ENCODE measurements at regions not wholly inside any gene's neighbourhood (a gene's known extent, or its start where the extent isn't known, plus 50 kb on each side); places are given as distances from the start of the nearest gene placed in this dataset.

DNA sequence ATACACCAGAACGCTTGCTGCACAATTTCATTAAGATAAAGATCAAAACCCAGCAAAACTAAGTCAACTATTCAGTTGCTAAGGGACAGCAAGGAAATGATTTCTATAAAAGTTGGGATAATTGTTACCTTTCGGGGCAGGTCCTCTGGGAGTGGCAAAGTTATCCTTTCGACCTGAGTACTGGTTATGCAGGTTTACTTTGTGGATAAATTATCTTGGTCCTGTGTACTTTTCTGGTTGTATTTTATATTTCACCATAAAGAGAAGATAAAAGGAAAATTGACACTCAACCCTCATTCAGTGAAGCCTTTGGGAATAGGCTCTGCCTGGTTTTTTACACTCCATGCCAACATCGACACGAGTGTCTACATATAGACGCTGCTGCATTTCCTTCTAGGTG lies 146.5 kb downstream of the SYK start:
- Histone ChIP-seq H3K4me1 (ENCODE audit: insufficient read depth, low read length) (no peaks in the 10 kb centered on the region), H3K9me3 (ENCODE audit: low read length) (no peaks in the 10 kb centered on the region), H3K4me3 (ENCODE audit: low read length) (no peak overlapping the region), H3K27me3 (ENCODE audit: insufficient read depth, low read length) (no peaks in the 10 kb centered on the region), H3K36me3 (ENCODE audit: insufficient read depth, low read length) (no peaks in the 10 kb centered on the region), H2AFZ (ENCODE audit: low read depth, low read length) (no peak overlapping the region)

DNA sequence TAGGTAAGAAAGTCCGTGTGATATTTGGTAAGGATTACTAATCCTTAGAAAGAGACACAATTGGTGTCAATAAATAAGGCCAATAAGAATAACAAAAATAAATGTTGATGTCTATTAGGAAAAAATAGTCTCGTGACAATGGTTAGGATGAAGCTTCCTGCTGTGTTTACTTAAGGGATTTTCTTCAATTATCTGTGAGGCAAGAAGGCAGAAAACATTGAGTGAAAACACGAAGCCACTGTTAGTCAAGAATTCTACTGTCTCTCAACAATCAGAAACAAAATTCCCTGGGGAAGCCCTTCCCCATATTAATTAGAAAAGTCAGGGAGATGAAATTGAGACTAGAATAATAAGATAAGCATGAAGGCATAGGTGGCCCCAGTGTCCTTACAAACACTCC lies 149.0 kb downstream of the SYK start:
- no peak overlapping the region for H3K4me3 ChIP-seq (ENCODE audit: low read length)
- no peaks in the 10 kb centered on the region for H3K27me3 ChIP-seq (ENCODE audit: insufficient read depth, low read length)
- no peaks in the 10 kb centered on the region for H3K9me3 ChIP-seq (ENCODE audit: low read length)
- no peaks in the 10 kb centered on the region for H3K4me1 ChIP-seq (ENCODE audit: insufficient read depth, low read length)
- H3K36me3 ChIP-seq (ENCODE audit: insufficient read depth, low read length), result no peaks in the 10 kb centered on the region
- H2AFZ ChIP-seq (ENCODE audit: low read depth, low read length), result no peak overlapping the region

DNA sequence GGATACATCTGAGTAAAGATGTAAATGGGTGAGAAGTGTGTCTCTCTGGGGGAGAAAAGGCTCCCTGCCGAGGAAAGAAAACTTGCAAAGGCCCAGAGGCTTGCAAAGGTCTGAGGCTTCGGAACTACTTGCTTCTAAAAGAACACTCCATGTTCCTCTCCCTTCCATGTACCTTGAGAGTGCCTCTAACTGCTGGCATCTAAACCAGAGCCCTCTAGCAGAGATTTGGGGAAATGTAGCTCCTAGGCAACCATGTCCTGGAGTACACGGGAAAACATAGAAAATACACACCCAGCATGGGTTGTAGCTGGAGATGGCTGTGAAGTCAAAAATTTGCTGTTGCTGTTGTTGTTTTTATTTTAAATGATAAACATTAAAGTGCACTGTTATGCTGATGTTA lies 151.6 kb downstream of the SYK start:
- Histone ChIP-seq H3K4me1 (ENCODE audit: insufficient read depth, low read length) (no peaks in the 10 kb centered on the region), H3K9me3 (ENCODE audit: low read length) (no peaks in the 10 kb centered on the region), H2AFZ (ENCODE audit: low read depth, low read length) (no peak overlapping the region), H3K4me3 (ENCODE audit: low read length) (no peak overlapping the region), H3K36me3 (ENCODE audit: insufficient read depth, low read length) (no peaks in the 10 kb centered on the region), H3K27me3 (ENCODE audit: insufficient read depth, low read length) (no peaks in the 10 kb centered on the region)

DNA sequence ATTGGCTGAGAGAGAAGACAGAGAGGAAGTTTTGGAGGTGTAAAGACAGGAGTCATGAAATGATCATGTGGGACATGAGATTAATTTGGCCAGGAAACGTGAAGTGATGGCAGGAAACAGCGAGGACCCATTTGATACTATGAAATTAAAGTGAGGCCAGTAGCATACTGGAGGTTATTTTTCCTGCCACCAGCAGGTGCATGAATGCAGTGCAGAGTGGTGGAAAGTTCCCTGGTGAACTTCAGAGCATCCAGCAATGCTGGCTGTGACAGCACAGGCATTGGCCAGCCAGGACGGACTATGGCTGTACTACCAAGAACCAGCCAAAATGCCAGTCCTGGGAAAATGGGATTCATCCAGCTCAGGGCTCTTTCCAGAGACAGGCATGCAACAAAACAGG lies 152.2 kb downstream of the SYK start:
- no peaks in the 10 kb centered on the region for H3K27me3 ChIP-seq (ENCODE audit: insufficient read depth, low read length)
- no peaks in the 10 kb centered on the region for H3K36me3 ChIP-seq (ENCODE audit: insufficient read depth, low read length)
- no peaks in the 10 kb centered on the region for H3K9me3 ChIP-seq (ENCODE audit: low read length)
- no peak overlapping the region for H3K4me3 ChIP-seq (ENCODE audit: low read length)
- no peaks in the 10 kb centered on the region for H3K4me1 ChIP-seq (ENCODE audit: insufficient read depth, low read length)
- no peak overlapping the region for H2AFZ ChIP-seq (ENCODE audit: low read depth, low read length)

DNA sequence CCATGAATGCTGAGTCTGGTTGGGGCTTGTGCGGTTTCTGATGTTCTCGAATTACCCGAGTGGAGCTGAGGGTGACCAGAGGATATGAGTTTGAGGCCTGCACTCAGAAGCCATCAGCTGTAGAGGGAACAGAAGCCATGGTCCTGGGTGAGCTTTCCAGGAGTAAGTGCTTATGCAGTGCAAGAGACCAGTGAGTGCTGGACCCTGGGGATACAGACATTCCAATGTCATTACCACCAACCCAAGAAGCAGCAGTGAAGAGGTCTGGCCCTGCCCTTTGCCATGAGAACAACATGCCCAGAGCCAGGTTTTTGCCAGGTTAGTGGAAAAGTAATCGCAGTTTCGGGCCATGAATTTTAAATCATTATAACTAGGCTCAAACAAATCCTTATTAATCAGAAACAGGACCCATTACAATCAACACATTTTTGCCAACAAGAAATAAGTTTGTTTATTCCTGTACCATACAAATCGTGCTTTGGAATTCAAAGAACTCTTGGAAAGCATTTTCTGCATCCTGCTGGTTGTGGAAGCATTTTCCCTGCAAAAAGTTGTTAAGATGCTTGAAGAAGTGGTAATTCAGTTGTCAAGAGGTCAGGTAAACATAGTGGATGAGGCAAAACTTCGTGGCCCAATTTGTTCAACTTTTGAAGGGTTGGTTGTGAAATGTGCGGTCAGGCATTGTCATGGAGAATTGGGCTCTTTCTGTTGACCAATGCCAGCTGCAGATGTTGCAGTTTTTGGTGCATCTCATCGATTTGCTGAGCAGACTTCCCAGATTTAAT lies 154.6 kb downstream of the SYK start:
- no peaks in the 10 kb centered on the region for H3K9me3 ChIP-seq (ENCODE audit: low read length)
- no peaks in the 10 kb centered on the region for H3K4me1 ChIP-seq (ENCODE audit: insufficient read depth, low read length)
- H3K4me3 ChIP-seq (ENCODE audit: low read length), result no peak overlapping the region
- H3K27me3 ChIP-seq (ENCODE audit: insufficient read depth, low read length), result no peaks in the 10 kb centered on the region
- H3K36me3 ChIP-seq (ENCODE audit: insufficient read depth, low read length), result no peaks in the 10 kb centered on the region
- no peak overlapping the region for H2AFZ ChIP-seq (ENCODE audit: low read depth, low read length)

DNA sequence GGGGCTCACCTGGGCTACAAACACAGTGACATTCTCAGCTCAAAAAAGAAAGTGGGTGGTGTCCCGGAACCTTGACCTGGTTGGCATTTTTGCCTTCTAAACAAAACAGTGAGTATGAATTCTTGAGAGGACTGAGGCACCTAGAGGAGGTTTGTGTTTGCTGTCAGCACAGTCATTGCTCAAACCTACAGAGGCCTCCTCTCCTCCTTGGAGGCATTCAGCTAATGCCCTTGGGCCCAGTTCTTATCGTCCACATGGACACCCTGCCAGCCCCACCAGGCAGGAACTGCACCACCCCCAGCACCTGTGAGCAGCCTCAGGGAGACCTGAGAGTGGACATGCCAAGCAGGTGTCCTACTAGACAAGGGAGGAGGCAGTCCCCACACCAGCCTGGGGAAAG lies 156.7 kb downstream of the SYK start:
- Histone ChIP-seq H3K4me1 (ENCODE audit: insufficient read depth, low read length) (no peaks in the 10 kb centered on the region), H3K4me3 (ENCODE audit: low read length) (no peak overlapping the region), H3K27me3 (ENCODE audit: insufficient read depth, low read length) (no peaks in the 10 kb centered on the region), H3K9me3 (ENCODE audit: low read length) (no peaks in the 10 kb centered on the region), H2AFZ (ENCODE audit: low read depth, low read length) (no peak overlapping the region), H3K36me3 (ENCODE audit: insufficient read depth, low read length) (no peaks in the 10 kb centered on the region)

DNA sequence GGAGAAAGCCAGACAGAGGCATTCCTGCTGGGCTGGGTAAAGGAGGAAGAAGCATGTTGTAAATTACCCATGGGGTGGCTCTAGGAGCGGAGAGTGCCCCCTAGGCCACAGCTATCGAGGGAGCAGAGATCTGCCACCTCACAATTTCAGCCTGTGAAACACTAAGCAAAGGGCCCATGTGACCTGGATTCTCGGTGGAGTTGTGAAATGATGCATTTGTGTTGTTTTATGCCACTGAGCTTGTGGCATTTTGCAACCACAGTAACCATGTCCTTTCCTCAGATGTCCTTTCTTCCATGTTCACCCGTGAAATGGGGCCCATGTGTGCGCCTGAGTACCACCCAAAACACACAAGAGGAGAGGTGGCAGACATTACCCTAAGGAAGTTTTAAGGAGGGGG lies 159.3 kb downstream of the SYK start:
- Histone ChIP-seq H3K4me3 (ENCODE audit: low read length) (no peak overlapping the region), H2AFZ (ENCODE audit: low read depth, low read length) (no peak overlapping the region)

DNA sequence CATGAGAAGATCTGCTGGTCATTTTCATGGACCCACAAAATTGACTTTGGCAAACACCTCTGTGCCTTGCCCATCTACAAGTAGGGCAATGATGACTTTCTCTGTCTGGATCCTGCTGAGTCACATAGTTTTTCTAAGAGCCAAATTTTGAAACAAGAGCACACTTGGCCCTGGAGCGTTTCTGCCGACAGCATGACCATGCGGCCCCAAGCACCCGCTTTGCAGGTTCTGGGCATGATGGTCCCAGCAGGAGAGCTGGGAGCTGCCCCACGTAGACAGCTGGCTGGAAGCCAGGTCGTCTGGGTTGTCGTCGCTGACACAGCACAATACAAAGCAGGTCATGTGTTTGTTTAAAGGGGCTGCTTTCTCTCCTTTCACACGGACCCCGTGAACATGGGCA lies 159.8 kb downstream of the SYK start:
- H3K4me1 ChIP-seq (ENCODE audit: insufficient read depth, low read length), result no peaks in the 10 kb centered on the region
- H3K36me3 ChIP-seq (ENCODE audit: insufficient read depth, low read length), result no peaks in the 10 kb centered on the region
- no peaks in the 10 kb centered on the region for H3K9me3 ChIP-seq (ENCODE audit: low read length)
- H3K27me3 ChIP-seq (ENCODE audit: insufficient read depth, low read length), result no peaks in the 10 kb centered on the region
- no peak overlapping the region for H3K4me3 ChIP-seq (ENCODE audit: low read length)
- no peak overlapping the region for H2AFZ ChIP-seq (ENCODE audit: low read depth, low read length)

More for the DNA sequence above, 159.3 kb downstream of the SYK start:
- Histone ChIP-seq H3K4me1 (ENCODE audit: insufficient read depth, low read length) (no peaks in the 10 kb centered on the region), H3K27me3 (ENCODE audit: insufficient read depth, low read length) (no peaks in the 10 kb centered on the region), H3K36me3 (ENCODE audit: insufficient read depth, low read length) (no peaks in the 10 kb centered on the region), H3K9me3 (ENCODE audit: low read length) (no peaks in the 10 kb centered on the region)

DNA sequence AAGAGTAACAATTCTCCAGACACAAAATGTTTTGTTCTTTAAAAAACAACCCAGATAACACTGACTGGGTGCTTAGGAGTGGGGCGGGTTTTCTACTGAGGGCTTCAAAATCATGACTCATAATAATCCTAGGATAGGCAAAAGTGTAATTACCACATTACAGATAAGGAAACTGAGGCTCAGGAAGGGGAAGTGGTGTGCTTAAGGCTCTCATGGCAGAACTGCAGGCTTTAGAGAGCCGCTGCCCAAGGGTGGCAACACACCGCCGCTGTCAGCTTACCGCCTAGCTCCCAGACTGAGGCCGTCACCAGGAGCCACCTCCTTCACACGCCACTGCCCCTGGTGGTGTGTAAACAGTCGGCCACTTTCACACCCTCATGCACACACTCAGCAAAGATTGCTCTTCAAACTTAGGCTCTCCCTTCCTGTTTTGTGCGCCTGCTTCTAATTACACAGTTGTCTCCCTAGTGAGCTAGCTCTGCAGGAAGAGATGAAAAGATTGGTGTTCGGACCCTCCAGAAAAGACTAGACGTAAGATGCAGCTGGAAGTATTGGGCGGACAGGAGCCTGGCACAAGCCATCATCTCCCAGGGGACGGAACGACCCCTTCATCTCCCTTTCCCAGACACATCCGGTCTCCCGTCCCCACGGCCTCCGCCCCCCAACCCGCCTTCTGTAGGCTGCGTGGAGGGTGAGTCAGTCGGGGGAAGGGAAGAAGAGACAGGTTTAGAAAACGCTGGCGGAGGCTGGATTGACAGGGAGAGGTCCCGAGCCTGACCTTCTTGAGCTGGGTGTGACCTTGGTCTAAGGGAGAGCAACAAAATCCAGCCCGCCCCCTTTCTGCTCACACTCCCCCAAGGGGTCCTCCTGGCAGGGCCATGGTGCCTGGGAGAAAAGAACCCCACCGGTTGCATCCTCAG lies 162.7 kb downstream of the SYK start:
- Histone ChIP-seq H3K4me3 (ENCODE audit: low read length) (no peak overlapping the region), H3K36me3 (ENCODE audit: insufficient read depth, low read length) (no peaks in the 10 kb centered on the region), H3K4me1 (ENCODE audit: insufficient read depth, low read length) (no peaks in the 10 kb centered on the region), H3K27me3 (ENCODE audit: insufficient read depth, low read length) (no peaks in the 10 kb centered on the region), H3K9me3 (ENCODE audit: low read length) (no peaks in the 10 kb centered on the region), H2AFZ (ENCODE audit: low read depth, low read length) (no peak overlapping the region)

DNA sequence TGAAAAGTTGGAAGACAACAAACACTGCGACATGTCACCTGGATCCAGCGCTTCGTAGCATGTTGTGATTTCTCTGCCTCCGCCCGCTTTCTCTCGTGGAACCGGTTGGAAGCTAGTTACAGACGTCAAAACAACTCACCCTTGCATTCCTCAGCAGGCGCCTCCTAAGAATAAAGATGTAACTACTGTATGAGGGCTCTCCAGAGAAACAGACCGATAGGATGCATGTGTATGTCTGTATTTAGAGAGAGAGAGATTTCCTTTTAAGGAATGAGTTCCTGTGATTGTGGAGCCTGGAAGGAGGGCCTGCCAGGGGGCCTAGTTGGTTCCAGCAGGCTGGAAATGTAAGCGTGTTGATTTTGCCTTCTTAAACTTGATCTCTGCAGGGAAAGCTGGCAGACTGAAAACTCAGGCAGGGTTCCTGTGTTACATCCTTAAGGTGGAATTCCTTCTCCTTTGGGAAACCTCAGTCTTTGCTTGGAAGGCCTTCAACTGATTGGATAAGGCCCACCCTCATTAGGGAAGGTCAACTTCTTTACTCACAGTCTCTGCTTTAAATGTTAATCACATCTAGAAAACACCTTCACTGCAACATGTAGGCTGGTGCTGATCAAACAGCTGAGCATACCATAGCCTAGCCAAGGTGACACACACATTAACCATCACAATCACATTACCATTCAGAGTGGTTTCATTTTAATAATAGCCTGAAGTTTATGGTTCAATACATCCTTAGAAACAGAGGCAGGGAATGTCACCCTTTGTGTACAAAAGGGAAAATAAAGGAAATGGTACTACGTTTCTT lies 163.8 kb downstream of the SYK start:
- H3K4me3 ChIP-seq (ENCODE audit: low read length), result no peak overlapping the region
- no peaks in the 10 kb centered on the region for H3K9me3 ChIP-seq (ENCODE audit: low read length)
- no peaks in the 10 kb centered on the region for H3K36me3 ChIP-seq (ENCODE audit: insufficient read depth, low read length)
- no peak overlapping the region for H2AFZ ChIP-seq (ENCODE audit: low read depth, low read length)
- no peaks in the 10 kb centered on the region for H3K27me3 ChIP-seq (ENCODE audit: insufficient read depth, low read length)
- no peaks in the 10 kb centered on the region for H3K4me1 ChIP-seq (ENCODE audit: insufficient read depth, low read length)

DNA sequence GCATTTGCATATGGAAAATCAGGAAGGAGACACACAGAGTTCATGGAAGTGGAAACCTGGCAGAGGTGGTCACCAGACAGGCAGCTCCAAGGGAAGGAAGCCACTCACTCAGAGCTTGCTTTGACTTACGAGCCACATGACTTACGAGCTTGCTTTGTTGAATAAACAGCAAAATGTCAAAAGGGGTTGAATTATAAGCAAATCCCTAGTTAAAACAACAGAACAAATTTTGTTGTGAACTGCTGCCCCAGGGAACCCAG lies 164.3 kb downstream of the SYK start:
- no peaks in the 10 kb centered on the region for H3K4me1 ChIP-seq (ENCODE audit: insufficient read depth, low read length)
- no peak overlapping the region for H3K4me3 ChIP-seq (ENCODE audit: low read length)
- H2AFZ ChIP-seq (ENCODE audit: low read depth, low read length), result no peak overlapping the region
- H3K27me3 ChIP-seq (ENCODE audit: insufficient read depth, low read length), result no peaks in the 10 kb centered on the region
- no peaks in the 10 kb centered on the region for H3K9me3 ChIP-seq (ENCODE audit: low read length)
- H3K36me3 ChIP-seq (ENCODE audit: insufficient read depth, low read length), result no peaks in the 10 kb centered on the region

DNA sequence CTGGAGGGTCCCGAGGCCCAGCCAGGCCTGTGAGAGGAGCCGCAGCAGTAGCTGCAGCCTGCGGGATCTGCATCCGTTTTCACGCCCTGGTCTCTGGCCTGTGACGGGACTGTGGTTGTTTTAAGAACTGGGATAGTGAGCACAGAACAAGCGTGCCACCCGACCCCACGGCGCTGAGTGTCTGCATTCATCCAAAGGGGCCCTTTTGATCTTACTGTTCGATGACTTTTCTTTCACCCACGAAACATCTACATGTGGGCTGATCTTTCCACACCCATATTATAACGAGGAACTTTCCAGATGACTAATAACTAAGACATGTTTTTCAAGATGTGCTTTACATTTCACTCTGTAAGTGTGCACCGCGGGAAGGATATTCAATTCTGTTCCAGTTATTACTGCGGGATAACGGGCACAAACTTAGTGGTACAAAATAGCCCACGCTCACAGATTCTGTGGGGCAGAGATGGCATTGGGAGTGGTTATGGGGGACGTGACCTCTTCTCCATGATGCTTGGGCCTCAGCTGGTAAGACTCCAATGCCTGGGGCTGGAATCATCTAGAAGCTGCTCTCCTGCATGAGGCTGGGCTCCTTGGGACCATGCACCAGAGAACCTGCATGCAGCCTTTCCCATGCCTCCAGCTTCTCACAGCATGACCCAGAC lies 165.0 kb downstream of the SYK start:
- Histone ChIP-seq H3K4me1 (ENCODE audit: insufficient read depth, low read length) (no peaks in the 10 kb centered on the region), H3K27me3 (ENCODE audit: insufficient read depth, low read length) (no peaks in the 10 kb centered on the region), H3K36me3 (ENCODE audit: insufficient read depth, low read length) (no peaks in the 10 kb centered on the region), H2AFZ (ENCODE audit: low read depth, low read length) (no peak overlapping the region), H3K4me3 (ENCODE audit: low read length) (no peak overlapping the region), H3K9me3 (ENCODE audit: low read length) (no peaks in the 10 kb centered on the region)

DNA sequence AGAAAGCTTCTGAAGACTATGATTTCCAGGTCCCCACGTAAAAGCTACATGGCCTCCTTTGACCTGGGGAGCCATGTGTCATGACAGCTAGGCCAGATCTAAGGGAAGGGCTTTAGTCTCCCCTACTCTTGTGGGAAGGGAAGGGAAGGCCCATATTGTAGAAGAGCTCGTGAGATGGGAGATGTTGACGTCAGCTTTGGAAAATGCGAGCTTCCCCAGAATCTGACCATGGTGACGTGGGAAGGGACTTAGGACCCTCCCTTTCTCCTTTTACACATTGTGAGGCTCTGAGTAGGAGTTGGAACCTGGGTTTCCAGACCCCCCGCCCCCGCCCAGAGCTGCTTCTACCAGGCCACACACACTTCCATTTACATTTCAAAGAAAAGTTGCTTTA lies 165.5 kb downstream of the SYK start:
- Histone ChIP-seq H3K36me3 (ENCODE audit: insufficient read depth, low read length) (no peaks in the 10 kb centered on the region), H2AFZ (ENCODE audit: low read depth, low read length) (no peak overlapping the region), H3K9me3 (ENCODE audit: low read length) (no peaks in the 10 kb centered on the region), H3K4me1 (ENCODE audit: insufficient read depth, low read length) (no peaks in the 10 kb centered on the region), H3K27me3 (ENCODE audit: insufficient read depth, low read length) (no peaks in the 10 kb centered on the region), H3K4me3 (ENCODE audit: low read length) (no peak overlapping the region)
